H1 (cell line): ENCODE measurements at regions not wholly inside any gene's neighbourhood (a gene's known extent, or its start where the extent isn't known, plus 50 kb on each side); places are given as distances from the start of the nearest gene placed in this dataset.

Experiments used
- CTCF ChIP-seq, 3 experiments: IDR thresholded peaks; 1 replicate in 2 of 3; 2 replicates in 1 of 3; pipeline versions ENCODE4 v1.5.1 to v1.6.1; 2011; ENCODE audit warnings: low read length in 3 of 3, mild to moderate bottlenecking in 3 of 3, inconsistent platforms in 2 of 3, low read depth in 1 of 3, moderate library complexity in 1 of 3; ENCODE audit not compliant: insufficient read depth in 1 of 3; ENCODE audit errors: control extremely low read depth in 1 of 3
- EGR1 ChIP-seq: IDR thresholded peaks from 2 replicates; pipeline ENCODE4 v1.6.1; 2011; ENCODE audit warnings: low read depth, low read length, borderline replicate concordance
- EZH2 ChIP-seq: fragments of 200-600 bp; sonication (generic); IDR thresholded peaks from 2 replicates; pipeline ENCODE4 v1.7.1; 2012; ENCODE audit warnings: low read depth, mild to moderate bottlenecking, moderate library complexity, low read length, inconsistent platforms; ENCODE audit not compliant: severe bottlenecking
- JUND ChIP-seq: IDR thresholded peaks from 2 replicates; pipeline ENCODE4 v1.6.1; 2011; ENCODE audit warnings: mild to moderate bottlenecking, improper control_type of control experiment, low read length
- MAFK ChIP-seq: IDR thresholded peaks from 2 replicates; pipeline ENCODE4 v1.6.1; 2012; ENCODE audit warnings: low read depth, mild to moderate bottlenecking, improper control_type of control experiment, low read length
- RAD21 ChIP-seq, 2 experiments: IDR thresholded peaks in 1 of 2; conservative IDR thresholded peaks in 1 of 2; 2 replicates each; pipeline ENCODE4 v1.6.1; 2011; ENCODE audit warnings: low read depth in 2 of 2, low read length in 2 of 2, improper control_type of control experiment in 1 of 2, inconsistent platforms in 1 of 2, mild to moderate bottlenecking in 1 of 2, moderate library complexity in 1 of 2
- SP4 ChIP-seq: IDR thresholded peaks from 2 replicates; pipeline ENCODE4 v1.6.1; 2012; ENCODE audit warnings: low read length, inconsistent platforms
- TAF1 ChIP-seq: IDR thresholded peaks from 2 replicates; pipeline ENCODE4 v1.6.1; 2011; ENCODE audit warnings: mild to moderate bottlenecking, low read depth, low read length
- USF2 ChIP-seq: IDR thresholded peaks from 2 replicates; pipeline ENCODE4 v1.6.1; 2011; ENCODE audit warnings: low read length, improper control_type of control experiment
- TF ChIP-seq, protein P1 (sequence below): fragments of 300-600 bp; sonication (generic); IDR thresholded peaks from 2 replicates; pipeline ENCODE4 v1.7.1; 2012; ENCODE audit warnings: low read length, moderate library complexity, mild to moderate bottlenecking, inconsistent platforms; ENCODE audit not compliant: insufficient replicate concordance

GRCh38 chr9:115649991-115650472 lies 503.6 kb upstream of the PAPPA start:
- TF ChIP-seq RAD21 (IDR thresholded peaks at IDR 0.05 in 1 of 2, conservative IDR thresholded peaks at IDR 0.05 in 1 of 2; ENCODE audit: low read depth in 2 of 2, low read length in 2 of 2): no peak
- TF ChIP-seq EZH2: no peak
- TF ChIP-seq, protein P1, sequence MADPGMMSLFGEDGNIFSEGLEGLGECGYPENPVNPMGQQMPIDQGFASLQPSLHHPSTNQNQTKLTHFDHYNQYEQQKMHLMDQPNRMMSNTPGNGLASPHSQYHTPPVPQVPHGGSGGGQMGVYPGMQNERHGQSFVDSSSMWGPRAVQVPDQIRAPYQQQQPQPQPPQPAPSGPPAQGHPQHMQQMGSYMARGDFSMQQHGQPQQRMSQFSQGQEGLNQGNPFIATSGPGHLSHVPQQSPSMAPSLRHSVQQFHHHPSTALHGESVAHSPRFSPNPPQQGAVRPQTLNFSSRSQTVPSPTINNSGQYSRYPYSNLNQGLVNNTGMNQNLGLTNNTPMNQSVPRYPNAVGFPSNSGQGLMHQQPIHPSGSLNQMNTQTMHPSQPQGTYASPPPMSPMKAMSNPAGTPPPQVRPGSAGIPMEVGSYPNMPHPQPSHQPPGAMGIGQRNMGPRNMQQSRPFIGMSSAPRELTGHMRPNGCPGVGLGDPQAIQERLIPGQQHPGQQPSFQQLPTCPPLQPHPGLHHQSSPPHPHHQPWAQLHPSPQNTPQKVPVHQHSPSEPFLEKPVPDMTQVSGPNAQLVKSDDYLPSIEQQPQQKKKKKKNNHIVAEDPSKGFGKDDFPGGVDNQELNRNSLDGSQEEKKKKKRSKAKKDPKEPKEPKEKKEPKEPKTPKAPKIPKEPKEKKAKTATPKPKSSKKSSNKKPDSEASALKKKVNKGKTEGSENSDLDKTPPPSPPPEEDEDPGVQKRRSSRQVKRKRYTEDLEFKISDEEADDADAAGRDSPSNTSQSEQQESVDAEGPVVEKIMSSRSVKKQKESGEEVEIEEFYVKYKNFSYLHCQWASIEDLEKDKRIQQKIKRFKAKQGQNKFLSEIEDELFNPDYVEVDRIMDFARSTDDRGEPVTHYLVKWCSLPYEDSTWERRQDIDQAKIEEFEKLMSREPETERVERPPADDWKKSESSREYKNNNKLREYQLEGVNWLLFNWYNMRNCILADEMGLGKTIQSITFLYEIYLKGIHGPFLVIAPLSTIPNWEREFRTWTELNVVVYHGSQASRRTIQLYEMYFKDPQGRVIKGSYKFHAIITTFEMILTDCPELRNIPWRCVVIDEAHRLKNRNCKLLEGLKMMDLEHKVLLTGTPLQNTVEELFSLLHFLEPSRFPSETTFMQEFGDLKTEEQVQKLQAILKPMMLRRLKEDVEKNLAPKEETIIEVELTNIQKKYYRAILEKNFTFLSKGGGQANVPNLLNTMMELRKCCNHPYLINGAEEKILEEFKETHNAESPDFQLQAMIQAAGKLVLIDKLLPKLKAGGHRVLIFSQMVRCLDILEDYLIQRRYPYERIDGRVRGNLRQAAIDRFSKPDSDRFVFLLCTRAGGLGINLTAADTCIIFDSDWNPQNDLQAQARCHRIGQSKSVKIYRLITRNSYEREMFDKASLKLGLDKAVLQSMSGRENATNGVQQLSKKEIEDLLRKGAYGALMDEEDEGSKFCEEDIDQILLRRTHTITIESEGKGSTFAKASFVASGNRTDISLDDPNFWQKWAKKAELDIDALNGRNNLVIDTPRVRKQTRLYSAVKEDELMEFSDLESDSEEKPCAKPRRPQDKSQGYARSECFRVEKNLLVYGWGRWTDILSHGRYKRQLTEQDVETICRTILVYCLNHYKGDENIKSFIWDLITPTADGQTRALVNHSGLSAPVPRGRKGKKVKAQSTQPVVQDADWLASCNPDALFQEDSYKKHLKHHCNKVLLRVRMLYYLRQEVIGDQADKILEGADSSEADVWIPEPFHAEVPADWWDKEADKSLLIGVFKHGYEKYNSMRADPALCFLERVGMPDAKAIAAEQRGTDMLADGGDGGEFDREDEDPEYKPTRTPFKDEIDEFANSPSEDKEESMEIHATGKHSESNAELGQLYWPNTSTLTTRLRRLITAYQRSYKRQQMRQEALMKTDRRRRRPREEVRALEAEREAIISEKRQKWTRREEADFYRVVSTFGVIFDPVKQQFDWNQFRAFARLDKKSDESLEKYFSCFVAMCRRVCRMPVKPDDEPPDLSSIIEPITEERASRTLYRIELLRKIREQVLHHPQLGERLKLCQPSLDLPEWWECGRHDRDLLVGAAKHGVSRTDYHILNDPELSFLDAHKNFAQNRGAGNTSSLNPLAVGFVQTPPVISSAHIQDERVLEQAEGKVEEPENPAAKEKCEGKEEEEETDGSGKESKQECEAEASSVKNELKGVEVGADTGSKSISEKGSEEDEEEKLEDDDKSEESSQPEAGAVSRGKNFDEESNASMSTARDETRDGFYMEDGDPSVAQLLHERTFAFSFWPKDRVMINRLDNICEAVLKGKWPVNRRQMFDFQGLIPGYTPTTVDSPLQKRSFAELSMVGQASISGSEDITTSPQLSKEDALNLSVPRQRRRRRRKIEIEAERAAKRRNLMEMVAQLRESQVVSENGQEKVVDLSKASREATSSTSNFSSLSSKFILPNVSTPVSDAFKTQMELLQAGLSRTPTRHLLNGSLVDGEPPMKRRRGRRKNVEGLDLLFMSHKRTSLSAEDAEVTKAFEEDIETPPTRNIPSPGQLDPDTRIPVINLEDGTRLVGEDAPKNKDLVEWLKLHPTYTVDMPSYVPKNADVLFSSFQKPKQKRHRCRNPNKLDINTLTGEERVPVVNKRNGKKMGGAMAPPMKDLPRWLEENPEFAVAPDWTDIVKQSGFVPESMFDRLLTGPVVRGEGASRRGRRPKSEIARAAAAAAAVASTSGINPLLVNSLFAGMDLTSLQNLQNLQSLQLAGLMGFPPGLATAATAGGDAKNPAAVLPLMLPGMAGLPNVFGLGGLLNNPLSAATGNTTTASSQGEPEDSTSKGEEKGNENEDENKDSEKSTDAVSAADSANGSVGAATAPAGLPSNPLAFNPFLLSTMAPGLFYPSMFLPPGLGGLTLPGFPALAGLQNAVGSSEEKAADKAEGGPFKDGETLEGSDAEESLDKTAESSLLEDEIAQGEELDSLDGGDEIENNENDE: no peak
- no peak for TF ChIP-seq USF2
- no peak for TF ChIP-seq MAFK
- no peak for TF ChIP-seq EGR1
- TF ChIP-seq CTCF (IDR thresholded peaks at IDR 0.05; ENCODE audit: control extremely low read depth in 1 of 3, insufficient read depth in 1 of 3, low read depth in 1 of 3, low read length in 3 of 3): no peak
- no peak for TF ChIP-seq SP4
- no peak for TF ChIP-seq JUND
- no peak for TF ChIP-seq TAF1
